GM12878 (cell line): ENCODE measurements at regions not wholly inside any gene's neighbourhood (a gene's known extent, or its start where the extent isn't known, plus 50 kb on each side); places are given as distances from the start of the nearest gene placed in this dataset.

Experiments used
- CBFB ChIP-seq: IDR thresholded peaks from 2 replicates; pipeline ENCODE4 v1.6.1; 2016; ENCODE audit warnings: antibody characterized with exemption, low read depth
- EGR1 ChIP-seq, 2 experiments: IDR thresholded peaks; 1 replicate in 1 of 2; 2 replicates in 1 of 2; pipeline ENCODE4 v1.6.1; 2011 to 2012; ENCODE audit warnings: low read depth in 2 of 2, low read length in 2 of 2, borderline replicate concordance in 1 of 2, mild to moderate bottlenecking in 1 of 2, moderate library complexity in 1 of 2
- GABPA ChIP-seq: IDR thresholded peaks from 2 replicates; pipeline ENCODE4 v1.6.1; 2014; ENCODE audit warnings: antibody characterized with exemption, low read depth, mild to moderate bottlenecking, inconsistent platforms
- YY1 ChIP-seq: IDR thresholded peaks from 2 replicates; pipeline ENCODE4 v1.6.1; 2011; ENCODE audit warnings: low read depth, mild to moderate bottlenecking, low read length
- TF ChIP-seq, protein P1 (sequence below): fragments of 450-650 bp; IDR thresholded peaks from 2 replicates; pipeline ENCODE4 v1.6.1; 2014; ENCODE audit warnings: mild to moderate bottlenecking
- TF ChIP-seq, protein P2 (sequence below), 3 experiments: IDR thresholded peaks in 2 of 3; conservative IDR thresholded peaks in 1 of 3; 2 replicates each; pipeline ENCODE4 v1.5.1; 2011; ENCODE audit warnings: low read depth in 3 of 3, low read length in 3 of 3, mild to moderate bottlenecking in 3 of 3, control low read depth in 2 of 3, moderate library complexity in 2 of 3, inconsistent platforms in 1 of 3, mixed read lengths in 1 of 3; ENCODE audit not compliant: control insufficient read depth in 2 of 3, insufficient read depth in 1 of 3; ENCODE audit errors: extremely low read depth in 1 of 3

DNA sequence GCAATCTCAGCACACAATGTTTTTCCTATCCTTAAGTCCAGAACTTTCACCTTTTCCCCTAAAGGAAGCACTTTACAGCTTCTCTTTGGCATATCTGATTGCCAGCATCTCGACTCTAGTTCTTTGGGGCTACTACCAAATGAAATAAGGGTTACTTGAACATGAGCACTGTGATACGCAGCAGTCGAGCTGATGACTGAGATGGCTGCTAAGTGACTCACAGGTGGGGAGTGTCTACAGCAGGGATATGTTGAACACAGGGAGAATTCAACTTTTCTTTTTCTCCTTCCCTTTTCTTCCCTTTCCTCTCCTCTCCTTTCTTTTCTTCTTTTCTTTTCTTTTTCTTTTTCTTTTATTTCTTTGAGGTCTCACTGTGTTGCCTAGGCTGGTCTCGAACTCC is 334.8 kb downstream of the MAF start:
- TF ChIP-seq, protein P1, sequence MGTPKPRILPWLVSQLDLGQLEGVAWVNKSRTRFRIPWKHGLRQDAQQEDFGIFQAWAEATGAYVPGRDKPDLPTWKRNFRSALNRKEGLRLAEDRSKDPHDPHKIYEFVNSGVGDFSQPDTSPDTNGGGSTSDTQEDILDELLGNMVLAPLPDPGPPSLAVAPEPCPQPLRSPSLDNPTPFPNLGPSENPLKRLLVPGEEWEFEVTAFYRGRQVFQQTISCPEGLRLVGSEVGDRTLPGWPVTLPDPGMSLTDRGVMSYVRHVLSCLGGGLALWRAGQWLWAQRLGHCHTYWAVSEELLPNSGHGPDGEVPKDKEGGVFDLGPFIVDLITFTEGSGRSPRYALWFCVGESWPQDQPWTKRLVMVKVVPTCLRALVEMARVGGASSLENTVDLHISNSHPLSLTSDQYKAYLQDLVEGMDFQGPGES: no peak
- TF ChIP-seq, protein P2, sequence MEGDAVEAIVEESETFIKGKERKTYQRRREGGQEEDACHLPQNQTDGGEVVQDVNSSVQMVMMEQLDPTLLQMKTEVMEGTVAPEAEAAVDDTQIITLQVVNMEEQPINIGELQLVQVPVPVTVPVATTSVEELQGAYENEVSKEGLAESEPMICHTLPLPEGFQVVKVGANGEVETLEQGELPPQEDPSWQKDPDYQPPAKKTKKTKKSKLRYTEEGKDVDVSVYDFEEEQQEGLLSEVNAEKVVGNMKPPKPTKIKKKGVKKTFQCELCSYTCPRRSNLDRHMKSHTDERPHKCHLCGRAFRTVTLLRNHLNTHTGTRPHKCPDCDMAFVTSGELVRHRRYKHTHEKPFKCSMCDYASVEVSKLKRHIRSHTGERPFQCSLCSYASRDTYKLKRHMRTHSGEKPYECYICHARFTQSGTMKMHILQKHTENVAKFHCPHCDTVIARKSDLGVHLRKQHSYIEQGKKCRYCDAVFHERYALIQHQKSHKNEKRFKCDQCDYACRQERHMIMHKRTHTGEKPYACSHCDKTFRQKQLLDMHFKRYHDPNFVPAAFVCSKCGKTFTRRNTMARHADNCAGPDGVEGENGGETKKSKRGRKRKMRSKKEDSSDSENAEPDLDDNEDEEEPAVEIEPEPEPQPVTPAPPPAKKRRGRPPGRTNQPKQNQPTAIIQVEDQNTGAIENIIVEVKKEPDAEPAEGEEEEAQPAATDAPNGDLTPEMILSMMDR (IDR thresholded peaks at IDR 0.05 in 2 of 3, conservative IDR thresholded peaks at IDR 0.05 in 1 of 3; ENCODE audit: control insufficient read depth in 2 of 3, extremely low read depth in 1 of 3, insufficient read depth in 1 of 3, low read depth in 3 of 3, low read length in 3 of 3): no peak
- no peak for TF ChIP-seq YY1
- TF ChIP-seq CBFB: no peak
- no peak for TF ChIP-seq EGR1 (IDR thresholded peaks at IDR 0.05; ENCODE audit: borderline replicate concordance in 1 of 2, low read depth in 2 of 2, low read length in 2 of 2)
- no peak for TF ChIP-seq GABPA
